IPS-15b (cell line): ENCODE measurements at regions not wholly inside any gene's neighbourhood (a gene's known extent, or its start where the extent isn't known, plus 50 kb on each side); places are given as distances from the start of the nearest gene placed in this dataset.
A peak's percentile ranks its signal among the peaks of the same experiment; 100 is the strongest.

Source experiments
- H3K27me3 ChIP-seq: one replicate; pipeline ENCODE4 v1.6.1; 2013; ENCODE audit warnings: low read length; ENCODE audit not compliant: control insufficient read depth, insufficient read depth
- H3K36me3 ChIP-seq: one replicate; pipeline ENCODE4 v1.6.1; 2013; ENCODE audit warnings: low read length; ENCODE audit not compliant: control insufficient read depth, insufficient read depth
- H3K4me1 ChIP-seq: one replicate; pipeline ENCODE4 v1.6.1; 2013; ENCODE audit warnings: mild to moderate bottlenecking, low read length; ENCODE audit not compliant: control insufficient read depth, insufficient read depth
- H3K4me3 ChIP-seq: one replicate; pipeline ENCODE4 v1.5.1; 2013; ENCODE audit warnings: low read depth, low read length
- H3K9ac ChIP-seq: one replicate; pipeline ENCODE4 v1.6.1; 2013; ENCODE audit warnings: low read depth, mild to moderate bottlenecking, low read length
- H3K9me3 ChIP-seq: one replicate; pipeline ENCODE4 v1.6.1; 2013; ENCODE audit warnings: mild to moderate bottlenecking, low read length; ENCODE audit not compliant: control insufficient read depth, insufficient read depth

DNA sequence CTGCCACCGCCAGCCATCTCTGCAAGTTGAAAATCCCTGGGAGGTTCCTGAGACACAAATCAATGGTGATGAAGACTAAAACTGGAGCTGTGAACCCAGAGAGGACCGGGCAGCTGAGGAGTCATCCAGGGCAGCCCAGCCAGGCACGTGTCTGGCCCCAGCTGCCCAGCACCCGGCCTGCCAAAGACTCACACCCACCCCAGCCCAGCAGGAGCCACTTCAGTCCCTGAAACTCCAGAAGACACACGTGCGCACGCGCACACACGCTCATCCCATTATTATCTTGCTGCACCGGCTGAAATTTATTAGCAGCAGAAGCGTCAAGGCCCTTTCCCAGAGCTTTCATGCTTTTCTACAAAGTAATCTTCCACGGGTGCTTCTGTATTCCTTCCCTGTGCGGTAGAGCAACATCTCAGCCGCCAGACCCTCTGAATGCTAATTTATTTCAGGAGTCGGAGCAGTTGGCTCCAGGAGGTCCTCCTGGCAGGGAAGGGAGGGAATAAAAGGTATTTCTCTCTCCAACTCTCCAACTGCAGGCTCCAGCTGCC is 59.8 kb upstream of the RBFOX3 start:
- Histone ChIP-seq H3K9me3 (no peaks in the 10 kb centered on the region), H3K4me3 (no peak overlapping the region), H3K9ac (no peak overlapping the region), H3K27me3 (no peaks in the 10 kb centered on the region), H3K36me3 (no peaks in the 10 kb centered on the region), H3K4me1 (no peaks in the 10 kb centered on the region)

DNA sequence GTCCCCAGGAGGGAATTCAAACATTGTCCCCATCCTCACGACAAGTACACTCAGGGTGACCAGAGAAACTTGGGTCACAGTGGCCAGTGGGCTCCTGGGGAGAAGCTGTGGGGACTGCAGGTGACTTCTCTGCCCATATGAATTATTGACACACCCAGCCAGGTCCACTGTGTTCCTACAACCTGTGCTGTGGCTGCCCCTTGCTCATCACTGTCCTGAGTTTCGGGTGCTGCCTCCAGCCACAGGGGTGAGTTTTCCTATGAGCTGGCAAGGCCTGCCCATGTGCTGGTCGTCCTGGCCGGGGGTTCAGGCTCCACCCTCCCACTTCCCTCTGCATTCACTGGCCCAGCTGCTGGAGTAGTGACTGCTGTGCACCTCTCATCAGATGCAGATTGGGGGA is 59.0 kb upstream of the RBFOX3 start:
- no peaks in the 10 kb centered on the region for H3K27me3 ChIP-seq
- H3K9ac ChIP-seq, result no peak overlapping the region
- H3K9me3 ChIP-seq, result no peaks in the 10 kb centered on the region
- H3K36me3 ChIP-seq, result no peaks in the 10 kb centered on the region
- no peak overlapping the region for H3K4me3 ChIP-seq
- no peaks in the 10 kb centered on the region for H3K4me1 ChIP-seq

DNA sequence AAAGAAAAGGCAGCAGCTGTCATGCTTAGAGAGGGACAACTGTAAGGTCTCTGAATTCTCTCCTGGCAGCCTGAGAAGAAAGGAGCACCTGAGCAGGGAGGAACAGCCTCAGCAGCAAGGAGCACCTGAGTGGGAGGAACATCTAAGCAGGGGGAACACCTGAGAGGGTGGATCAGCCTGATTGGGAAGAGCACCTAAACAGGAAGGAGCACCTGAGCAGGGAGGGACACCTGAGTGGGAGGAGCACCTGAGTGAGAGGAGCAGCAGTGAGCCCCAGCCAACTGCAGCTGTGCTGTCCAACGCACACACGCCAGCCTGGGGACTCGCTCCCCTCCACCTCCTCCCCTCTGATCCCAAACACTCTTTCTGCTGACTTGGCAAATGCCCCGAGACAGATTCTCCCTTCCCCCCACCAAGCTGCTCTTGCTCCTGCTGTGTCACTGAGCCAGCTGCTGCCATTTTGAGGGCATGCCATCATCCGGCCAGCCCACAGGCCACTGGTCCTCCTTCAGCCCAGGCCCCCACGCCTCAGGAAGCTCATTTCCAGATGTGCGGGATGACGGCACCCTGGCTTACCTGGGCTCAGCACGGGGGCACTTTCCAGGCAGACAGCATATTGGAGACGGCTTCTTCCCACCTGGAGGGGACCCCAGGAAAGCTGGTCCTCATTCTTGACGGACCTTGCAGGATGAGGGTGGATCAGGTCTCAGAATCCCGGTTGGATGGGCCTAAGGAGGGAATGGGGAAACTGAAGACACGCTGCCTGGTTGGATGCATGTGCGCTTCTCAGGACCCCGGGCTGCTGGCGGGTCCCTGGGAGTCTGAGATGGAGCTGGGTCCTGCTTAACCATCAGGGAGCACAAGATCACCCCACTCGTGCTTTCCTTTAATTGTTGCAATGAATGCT is 57.7 kb upstream of the RBFOX3 start:
- H3K9ac ChIP-seq, result no peak overlapping the region
- H3K27me3 ChIP-seq, result no peaks in the 10 kb centered on the region
- no peaks in the 10 kb centered on the region for H3K9me3 ChIP-seq
- H3K36me3 ChIP-seq, result no peaks in the 10 kb centered on the region
- no peaks in the 10 kb centered on the region for H3K4me1 ChIP-seq
- no peak overlapping the region for H3K4me3 ChIP-seq

DNA sequence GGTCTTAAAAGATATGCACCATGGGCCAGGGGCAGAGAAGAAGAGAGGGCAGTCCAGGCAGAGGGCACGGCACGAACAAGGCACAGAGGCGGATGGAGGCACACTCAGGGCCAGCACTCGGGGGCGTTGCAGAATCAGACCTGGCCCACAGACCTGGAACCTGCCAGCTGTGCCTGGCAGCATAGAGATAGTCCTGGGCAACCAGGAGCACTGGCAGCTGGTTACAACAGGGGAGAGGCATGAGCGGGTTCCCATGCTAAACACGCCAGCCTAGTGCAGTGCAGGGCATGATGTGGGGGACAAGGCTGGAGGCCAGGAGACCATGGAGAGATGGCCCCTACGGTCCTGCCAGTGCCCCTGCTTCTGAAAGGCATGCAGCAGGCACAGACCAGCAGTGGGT is 56.9 kb upstream of the RBFOX3 start:
- no peaks in the 10 kb centered on the region for H3K9me3 ChIP-seq
- no peaks in the 10 kb centered on the region for H3K27me3 ChIP-seq
- H3K4me3 ChIP-seq, result no peak overlapping the region
- no peak overlapping the region for H3K9ac ChIP-seq
- no peaks in the 10 kb centered on the region for H3K4me1 ChIP-seq
- H3K36me3 ChIP-seq, result no peaks in the 10 kb centered on the region

DNA sequence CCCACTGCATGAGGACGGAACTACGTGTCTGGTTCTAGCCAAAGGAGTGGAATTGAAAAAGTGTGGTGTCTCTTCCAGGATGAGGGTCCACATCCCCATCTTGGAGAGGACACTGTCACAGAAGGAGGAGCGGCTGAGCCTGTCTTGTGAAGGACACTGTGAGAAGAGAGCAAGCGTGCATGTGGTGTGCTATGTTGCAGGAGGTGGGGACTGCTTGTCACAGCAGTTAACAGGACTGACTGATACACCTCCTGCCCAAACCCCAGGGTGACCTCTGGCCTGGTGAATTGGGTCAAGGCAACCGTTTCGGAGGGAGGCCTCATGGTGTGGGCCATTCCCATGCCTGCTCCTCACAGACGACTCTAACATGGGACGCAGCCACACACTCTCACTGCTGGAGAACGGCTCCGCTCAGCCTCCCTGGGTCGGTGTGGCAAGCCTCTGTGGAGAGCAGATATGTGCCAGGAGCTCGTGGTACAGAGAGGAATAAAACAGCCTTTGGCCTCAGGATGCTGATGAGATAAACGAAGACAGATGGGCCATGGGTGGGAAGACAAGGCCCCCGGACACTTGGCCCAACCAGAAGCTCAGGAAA is 56.4 kb upstream of the RBFOX3 start:
- Histone ChIP-seq H3K9me3 (no peaks in the 10 kb centered on the region), H3K9ac (no peak overlapping the region), H3K27me3 (no peaks in the 10 kb centered on the region), H3K4me3 (no peak overlapping the region), H3K36me3 (no peaks in the 10 kb centered on the region), H3K4me1 (no peaks in the 10 kb centered on the region)

DNA sequence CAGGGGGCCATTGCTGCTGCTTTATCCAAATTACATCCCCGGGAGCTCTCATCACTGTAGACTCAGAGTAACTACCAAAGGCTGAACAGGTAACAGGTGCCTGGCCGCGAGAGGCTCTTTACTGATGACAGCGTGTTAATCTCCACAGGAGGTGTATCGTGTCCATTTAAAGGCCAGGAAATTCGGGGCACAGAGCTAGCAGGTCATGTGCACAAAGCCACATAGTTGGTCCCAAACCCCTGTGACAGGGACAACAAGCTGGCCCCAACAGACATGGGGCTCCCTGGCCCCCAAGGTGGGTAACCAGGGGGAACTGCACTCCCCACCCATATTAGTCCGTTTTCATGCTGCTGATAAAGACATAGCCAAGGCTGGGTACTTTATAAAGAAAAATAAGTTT is 55.3 kb upstream of the RBFOX3 start:
- Histone ChIP-seq H3K9ac (no peak overlapping the region), H3K27me3 (no peaks in the 10 kb centered on the region), H3K4me3 (no peak overlapping the region), H3K9me3 (no peaks in the 10 kb centered on the region), H3K4me1 (no peaks in the 10 kb centered on the region), H3K36me3 (no peaks in the 10 kb centered on the region)

DNA sequence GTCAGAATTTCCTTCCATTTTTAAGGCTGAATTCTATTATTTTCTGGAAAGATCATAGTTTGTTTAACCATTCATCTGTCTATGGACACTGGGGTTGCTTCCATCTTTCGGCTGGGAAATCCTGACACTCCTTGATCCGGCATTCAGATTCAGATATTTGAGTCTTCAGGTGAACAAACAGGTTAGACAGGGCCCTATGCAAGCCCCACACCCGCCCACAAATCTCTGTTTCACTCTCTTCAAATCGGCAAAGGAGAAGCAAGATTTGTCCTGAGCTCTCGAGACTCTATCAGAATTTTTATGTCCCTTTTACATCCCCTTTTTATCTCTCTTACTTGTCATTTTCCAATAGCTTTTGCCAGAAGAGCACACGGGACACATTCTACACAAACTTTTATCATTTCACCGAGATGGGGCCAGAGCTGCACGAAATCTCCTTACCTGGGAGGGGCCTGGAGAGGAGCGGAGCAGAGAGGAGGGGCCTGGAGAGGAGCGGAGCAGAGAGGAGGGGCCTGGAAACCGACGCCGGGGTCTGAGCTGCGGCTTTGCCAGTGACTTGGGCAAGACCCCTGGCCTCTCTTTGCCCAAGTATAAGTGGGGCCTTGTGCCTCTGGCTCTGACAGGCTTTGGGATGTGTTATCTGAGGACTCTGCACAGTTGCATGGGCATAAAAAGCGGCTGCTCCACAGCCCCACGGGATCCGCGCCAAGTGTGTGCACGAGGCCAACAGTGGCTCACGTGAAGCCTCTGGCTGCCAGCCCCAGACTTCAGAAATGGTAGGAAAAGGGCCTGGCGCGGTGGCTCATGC is 54.3 kb upstream of the RBFOX3 start:
- peak overlapping the region; percentile 3 for H3K4me3 ChIP-seq
- no peaks in the 10 kb centered on the region for H3K4me1 ChIP-seq
- no peaks in the 10 kb centered on the region for H3K27me3 ChIP-seq
- no peaks in the 10 kb centered on the region for H3K36me3 ChIP-seq
- H3K9me3 ChIP-seq, result no peaks in the 10 kb centered on the region
- no peak overlapping the region for H3K9ac ChIP-seq

DNA sequence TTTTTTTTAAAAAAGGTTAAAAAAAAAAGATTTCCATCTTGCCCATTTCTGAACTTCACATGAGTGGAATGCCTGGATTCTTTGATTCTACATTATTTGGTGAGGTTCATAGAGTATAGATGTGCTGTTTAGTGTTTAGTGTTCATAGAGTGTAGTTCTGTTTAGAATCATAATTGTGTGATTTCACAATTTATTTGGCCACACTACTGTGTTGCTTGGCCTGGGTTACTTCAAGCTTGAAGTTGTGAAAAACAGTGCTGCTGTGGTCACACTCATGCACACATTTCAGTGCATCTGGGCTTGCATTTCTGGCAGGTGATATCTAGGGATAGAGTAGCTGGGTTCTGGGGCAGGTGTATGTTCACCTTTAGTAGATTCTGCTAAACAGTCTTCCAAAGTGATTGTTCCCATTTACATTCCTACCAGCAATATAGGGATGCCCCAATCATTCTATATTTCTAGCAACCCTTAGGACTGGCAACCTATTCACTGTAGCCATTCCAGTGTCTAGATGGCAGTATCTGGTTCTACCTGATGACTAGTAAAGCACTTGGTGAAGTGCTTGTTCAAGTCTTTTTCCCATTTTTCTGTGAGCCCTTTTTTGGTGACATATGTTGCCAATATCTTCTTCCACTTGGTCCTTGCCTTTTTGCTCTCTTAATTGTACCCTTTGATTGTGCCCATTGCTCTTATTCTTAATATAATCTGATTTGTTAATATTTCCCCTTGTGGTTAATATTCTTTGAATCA is 50.6 kb upstream of the RBFOX3 start:
- Histone ChIP-seq H3K36me3 (no peaks in the 10 kb centered on the region), H3K27me3 (peaks cover 4% of the 10 kb centered on the region), H3K9me3 (no peaks in the 10 kb centered on the region), H3K9ac (no peak overlapping the region), H3K4me3 (no peak overlapping the region), H3K4me1 (peaks cover 3% of the 10 kb centered on the region)
